Liver (tissue), 8 donors: ENCODE measurements at regions not wholly inside any gene's neighbourhood (a gene's known extent, or its start where the extent isn't known, plus 50 kb on each side); places are given as distances from the start of the nearest gene placed in this dataset.

Experiments used
- DNase-seq: peaks from one replicate; pipeline ENCODE4 v3.0.0-alpha.2; 2017; ENCODE audit warnings: low spot score
- H3K27ac ChIP-seq, 2 donors: one replicate each; pipeline ENCODE4 v1.7.0; 2013; ENCODE audit warnings: inconsistent platforms in 2 of 2, low read length in 2 of 2, control low read depth in 1 of 2, low read depth in 1 of 2, mild to moderate bottlenecking in 1 of 2
- H3K27me3 ChIP-seq, 4 donors: one replicate each; pipeline versions ENCODE4 v1.6.1 to v1.7.0; 2013; ENCODE audit warnings: low read length in 3 of 4, inconsistent platforms in 1 of 4, mild to moderate bottlenecking in 1 of 4, moderate library complexity in 1 of 4; ENCODE audit not compliant: control insufficient read depth in 4 of 4, insufficient read depth in 4 of 4
- H3K36me3 ChIP-seq, 4 donors: one replicate each; pipeline versions ENCODE4 v1.6.1 to v1.7.0; 2013; ENCODE audit warnings: low read length in 3 of 4, mild to moderate bottlenecking in 3 of 4, low read depth in 1 of 4, moderate library complexity in 1 of 4; ENCODE audit not compliant: control insufficient read depth in 4 of 4, insufficient read depth in 3 of 4
- H3K4me1 ChIP-seq, 4 donors: one replicate each; pipeline versions ENCODE4 v1.6.1 to v1.7.0; 2013; ENCODE audit warnings: low read length in 3 of 4, mild to moderate bottlenecking in 3 of 4, moderate library complexity in 1 of 4; ENCODE audit not compliant: control insufficient read depth in 4 of 4, insufficient read depth in 4 of 4
- H3K4me3 ChIP-seq, 3 donors: one replicate each; pipeline versions ENCODE4 v1.6.1 to v1.7.0; 2013; ENCODE audit warnings: low read length in 3 of 3, control low read depth in 1 of 3, low read depth in 1 of 3, mild to moderate bottlenecking in 1 of 3
- H3K9ac ChIP-seq, 2 donors: one replicate each; pipeline ENCODE4 v1.7.0; 2013; ENCODE audit warnings: low read length in 2 of 2, mild to moderate bottlenecking in 2 of 2, moderate library complexity in 2 of 2, control low read depth in 1 of 2, low read depth in 1 of 2
- H3K9me3 ChIP-seq, 4 donors: one replicate each; pipeline versions ENCODE4 v1.6.1 to v1.7.0; 2013; ENCODE audit warnings: low read length in 3 of 4; ENCODE audit not compliant: control insufficient read depth in 4 of 4
- ATF3 ChIP-seq: IDR thresholded peaks from 2 replicates; pipeline ENCODE4 v1.6.1; 2016; ENCODE audit warnings: antibody characterized with exemption
- CTCF ChIP-seq: fragments of 150-350 bp; IDR thresholded peaks from 2 replicates; pipeline ENCODE4 v1.5.1; 2017; ENCODE audit warnings: improper control_type of control experiment, low read depth, low read length; ENCODE audit not compliant: missing input control
- EGR1 ChIP-seq, 2 donors: IDR thresholded peaks; 2 replicates each; pipeline ENCODE4 v1.6.1; 2016 to 2018; ENCODE audit warnings: antibody characterized with exemption in 2 of 2, low read depth in 2 of 2
- FOXA2 ChIP-seq: IDR thresholded peaks from 2 replicates; pipeline ENCODE4 v1.6.1; 2016; ENCODE audit warnings: antibody characterized with exemption
- GABPA ChIP-seq, 2 donors: IDR thresholded peaks in 1 of 2; conservative IDR thresholded peaks in 1 of 2; 2 replicates each; pipeline ENCODE4 v1.6.1; 2016; ENCODE audit warnings: antibody characterized with exemption in 2 of 2, mild to moderate bottlenecking in 1 of 2, moderate library complexity in 1 of 2
- HNF4A ChIP-seq, 2 donors: conservative IDR thresholded peaks; 2 replicates each; pipeline ENCODE4 v1.6.1; 2016; ENCODE audit warnings: antibody characterized with exemption in 2 of 2, mild to moderate bottlenecking in 2 of 2
- HNF4G ChIP-seq: IDR thresholded peaks from 2 replicates; pipeline ENCODE4 v1.6.1; 2016; ENCODE audit warnings: antibody characterized with exemption
- JUND ChIP-seq, 2 donors: IDR thresholded peaks; 2 replicates each; pipeline ENCODE4 v1.6.1; 2016; ENCODE audit warnings: antibody characterized with exemption in 2 of 2
- MAX ChIP-seq: IDR thresholded peaks from 2 replicates; pipeline ENCODE4 v1.6.1; 2016; ENCODE audit warnings: antibody characterized with exemption
- NR2F2 ChIP-seq: IDR thresholded peaks from 2 replicates; pipeline ENCODE4 v1.6.1; 2016; ENCODE audit warnings: antibody characterized with exemption
- RAD21 ChIP-seq, 2 donors: IDR thresholded peaks; 2 replicates each; pipeline ENCODE4 v1.6.1; 2016; ENCODE audit warnings: antibody characterized with exemption in 2 of 2, mild to moderate bottlenecking in 2 of 2
- REST ChIP-seq: IDR thresholded peaks from 2 replicates; pipeline ENCODE4 v1.6.1; 2016; ENCODE audit warnings: antibody characterized with exemption, mild to moderate bottlenecking
- RXRA ChIP-seq, 2 donors: IDR thresholded peaks; 2 replicates each; pipeline ENCODE4 v1.6.1; 2017 to 2018; ENCODE audit warnings: antibody characterized with exemption in 2 of 2, mild to moderate bottlenecking in 1 of 2
- SP1 ChIP-seq: IDR thresholded peaks from 2 replicates; pipeline ENCODE4 v1.6.1; 2018; ENCODE audit warnings: antibody characterized with exemption, mild to moderate bottlenecking
- TAF1 ChIP-seq: conservative IDR thresholded peaks from 2 replicates; pipeline ENCODE4 v1.6.1; 2016; ENCODE audit warnings: antibody characterized with exemption, mild to moderate bottlenecking
- YY1 ChIP-seq: IDR thresholded peaks from 2 replicates; pipeline ENCODE4 v1.6.1; 2016; ENCODE audit warnings: antibody characterized with exemption, mild to moderate bottlenecking
- ZBTB33 ChIP-seq: IDR thresholded peaks from 2 replicates; pipeline ENCODE4 v1.6.1; 2016; ENCODE audit warnings: antibody characterized with exemption
- WGBS: extraction: QIAGEN DNeasy Blood & Tissue Kit; methylation state at CpG from one replicate; pipeline ENCODE4 v1.1.7; 2013; 5-methylcytosine and 5-hydroxymethylcytosine counted together
- donor health status: healthy.
- donor health status: healthy.
- donor health status: healthy.
- donor health status: healthy.
- donor health status: healthy.

- 83% methylated on average over 6 of the region's 6 CpGs for WGBS
- no peak overlapping the region for H3K27ac ChIP-seq
- H3K4me1 ChIP-seq: no peaks in the 10 kb centered on the region
- no peak overlapping the region for H3K9ac ChIP-seq
- H3K27me3 ChIP-seq: no peaks in the 10 kb centered on the region
- H3K36me3 ChIP-seq: no peaks in the 10 kb centered on the region
- no peak for TF ChIP-seq RXRA (IDR thresholded peaks at IDR 0.05)
- TF ChIP-seq HNF4G: no peak
- TF ChIP-seq JUND (IDR thresholded peaks at IDR 0.05): no peak
- no peak for TF ChIP-seq ZBTB33
- TF ChIP-seq EGR1 (IDR thresholded peaks at IDR 0.05; ENCODE audit: low read depth in 2 of 2): no peak
- no peak for TF ChIP-seq RAD21 (IDR thresholded peaks at IDR 0.05)
- no peak for TF ChIP-seq ATF3
- no peak for TF ChIP-seq YY1
- no peak for TF ChIP-seq NR2F2
- TF ChIP-seq REST: no peak
- TF ChIP-seq SP1: no peak
- no peak for TF ChIP-seq MAX
- TF ChIP-seq HNF4A (conservative IDR thresholded peaks at IDR 0.05): no peak
- no peak for TF ChIP-seq FOXA2
- TF ChIP-seq TAF1: no peak
- TF ChIP-seq GABPA (IDR thresholded peaks at IDR 0.05 in 1 of 2, conservative IDR thresholded peaks at IDR 0.05 in 1 of 2): no peak
- H3K9me3 ChIP-seq: no peaks in the 10 kb centered on the region
- no peak overlapping the region for H3K4me3 ChIP-seq
- peak; percentile 10 for DNase-seq
Measured at GRCh38 chr10:123519861-123520260, 146.3 kb upstream of the GPR26 start.

GRCh38 chr10:123521076-123521475 lies 145.1 kb upstream of the GPR26 start:
- Histone ChIP-seq H3K27ac (no peak overlapping the region), H3K9me3 (no peaks in the 10 kb centered on the region), H3K9ac (no peak overlapping the region), H3K4me1 (no peaks in the 10 kb centered on the region), H3K4me3 (no peak overlapping the region), H3K27me3 (no peaks in the 10 kb centered on the region), H3K36me3 (no peaks in the 10 kb centered on the region)
- peak; percentile 8 for DNase-seq
- WGBS: 81% methylated on average over 3 of the region's 3 CpGs
- TF ChIP-seq RXRA (IDR thresholded peaks at IDR 0.05) (no peak), RAD21 (IDR thresholded peaks at IDR 0.05) (no peak), ATF3 (no peak), MAX (no peak), ZBTB33 (no peak), CTCF (no peak), SP1 (no peak)
